ENCODE measurements at regions not wholly inside any gene's neighbourhood (a gene's known extent, or its start where the extent isn't known, plus 50 kb on each side); places are given as distances from the start of the nearest gene placed in this dataset.
"Not testable (repeated sequence)": the region's sequence is repeated elsewhere in the genome, so short reads cannot be mapped to it uniquely, and the experiment has no call there.

GRCh38 chr12:14032191-14032590 lies 50.8 kb upstream of the GRIN2B start:
- DNase-seq; intact Hi-C loops (cut with DNase I); H3K27me3 ChIP-seq; H3K4me3 ChIP-seq (replicated peaks in 1 of 3); H3K36me3 ChIP-seq; H3K27ac ChIP-seq; H3K9me3 ChIP-seq; H3K4me1 ChIP-seq: not testable (repeated sequence)
- WGBS, 2 donors, result 81 to 82% methylated on average over 11 of the region's 11 CpGs

- H3K36me3 ChIP-seq, result no peaks in the 10 kb centered on the region
- DNase-seq, result no peak
- intact Hi-C loops (cut with DNase I), result no loop called here
- H3K9me3 ChIP-seq, result no peaks in the 10 kb centered on the region
- 44 to 63% methylated on average over 2 of the region's 2 CpGs for WGBS, 2 donors
- no peak for TF ChIP-seq POLR2A (IDR thresholded peaks at IDR 0.05)
- TF ChIP-seq, protein P1, sequence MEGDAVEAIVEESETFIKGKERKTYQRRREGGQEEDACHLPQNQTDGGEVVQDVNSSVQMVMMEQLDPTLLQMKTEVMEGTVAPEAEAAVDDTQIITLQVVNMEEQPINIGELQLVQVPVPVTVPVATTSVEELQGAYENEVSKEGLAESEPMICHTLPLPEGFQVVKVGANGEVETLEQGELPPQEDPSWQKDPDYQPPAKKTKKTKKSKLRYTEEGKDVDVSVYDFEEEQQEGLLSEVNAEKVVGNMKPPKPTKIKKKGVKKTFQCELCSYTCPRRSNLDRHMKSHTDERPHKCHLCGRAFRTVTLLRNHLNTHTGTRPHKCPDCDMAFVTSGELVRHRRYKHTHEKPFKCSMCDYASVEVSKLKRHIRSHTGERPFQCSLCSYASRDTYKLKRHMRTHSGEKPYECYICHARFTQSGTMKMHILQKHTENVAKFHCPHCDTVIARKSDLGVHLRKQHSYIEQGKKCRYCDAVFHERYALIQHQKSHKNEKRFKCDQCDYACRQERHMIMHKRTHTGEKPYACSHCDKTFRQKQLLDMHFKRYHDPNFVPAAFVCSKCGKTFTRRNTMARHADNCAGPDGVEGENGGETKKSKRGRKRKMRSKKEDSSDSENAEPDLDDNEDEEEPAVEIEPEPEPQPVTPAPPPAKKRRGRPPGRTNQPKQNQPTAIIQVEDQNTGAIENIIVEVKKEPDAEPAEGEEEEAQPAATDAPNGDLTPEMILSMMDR (IDR thresholded peaks at IDR 0.05), result no peak
- H3K27me3 ChIP-seq, result no peaks in the 10 kb centered on the region
- no peak overlapping the region for H3K27ac ChIP-seq
- H3K4me3 ChIP-seq (replicated peaks in 1 of 3), result no peak overlapping the region
- H3K4me1 ChIP-seq, result no peaks in the 10 kb centered on the region
Measured at GRCh38 chr12:14043776-14044175, 62.4 kb upstream of the GRIN2B start.

DNA sequence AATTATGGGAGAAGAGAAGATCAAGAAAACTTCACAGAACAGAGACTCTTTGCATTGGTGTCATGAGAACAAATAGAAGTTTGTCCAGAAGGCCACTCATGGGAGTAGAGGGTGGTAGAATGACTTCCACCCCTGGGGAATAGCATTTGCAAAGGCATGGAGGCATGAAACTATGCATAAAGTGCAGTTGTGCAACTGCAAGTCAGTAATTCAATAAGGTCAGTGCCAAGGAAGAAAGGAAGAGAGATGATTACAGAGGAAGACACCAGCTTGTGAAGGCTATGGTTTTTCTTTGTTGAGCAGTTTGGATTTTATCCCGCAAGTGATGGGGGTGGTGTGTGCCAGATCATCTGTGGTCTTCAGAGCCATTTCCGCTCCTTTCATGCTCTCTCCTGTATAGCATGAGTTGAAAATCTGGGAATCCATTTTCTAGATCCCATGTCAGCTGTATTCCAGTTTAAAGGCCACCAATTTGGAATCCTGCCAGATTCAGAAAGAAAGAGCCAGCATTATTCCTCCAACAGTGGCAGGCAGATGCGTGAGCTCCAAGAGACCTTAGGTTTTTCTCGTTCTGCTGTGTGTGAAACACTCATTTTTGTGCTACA lies 67.6 kb upstream of the GRIN2B start:
- intact Hi-C loops (cut with DNase I), result no loop called here
- no peak for DNase-seq

GRCh38 chr12:14057895-14058294 lies 76.5 kb upstream of the GRIN2B start:
- intact Hi-C loops (cut with DNase I), result no loop called here
- H3K4me3 ChIP-seq (replicated peaks in 1 of 3), result no peak overlapping the region
- no peaks in the 10 kb centered on the region for H3K36me3 ChIP-seq
- H3K4me1 ChIP-seq, result no peaks in the 10 kb centered on the region
- no peaks in the 10 kb centered on the region for H3K9me3 ChIP-seq
- DNase-seq, result no peak
- H3K27ac ChIP-seq, result no peak overlapping the region
- TF ChIP-seq, protein P1 (IDR thresholded peaks at IDR 0.05), result no peak
- no peak for TF ChIP-seq POLR2A (IDR thresholded peaks at IDR 0.05)
- WGBS, 2 donors, result 68 to 72% methylated on average over 7 of the region's 7 CpGs
- H3K27me3 ChIP-seq, result no peaks in the 10 kb centered on the region

More for the DNA sequence above, 67.6 kb upstream of the GRIN2B start:
- Histone ChIP-seq H3K27ac (no peak overlapping the region), H3K27me3 (no peaks in the 10 kb centered on the region), H3K36me3 (no peaks in the 10 kb centered on the region), H3K9me3 (no peaks in the 10 kb centered on the region), H3K4me1 (no peaks in the 10 kb centered on the region), H3K4me3 (replicated peaks in 1 of 3) (no peak overlapping the region)
- TF ChIP-seq POLR2A (IDR thresholded peaks at IDR 0.05), result no peak
- TF ChIP-seq, protein P1 (IDR thresholded peaks at IDR 0.05), result no peak
- WGBS, 2 donors, result 78 to 90% methylated on average over 4 of the region's 4 CpGs

- intact Hi-C loops (cut with DNase I), result no loop called here
- Histone ChIP-seq H3K27ac (no peak overlapping the region), H3K27me3 (no peaks in the 10 kb centered on the region), H3K9me3 (no peaks in the 10 kb centered on the region), H3K4me1 (no peaks in the 10 kb centered on the region), H3K36me3 (no peaks in the 10 kb centered on the region), H3K4me3 (replicated peaks in 1 of 3) (no peak overlapping the region)
- WGBS, 2 donors, result 43 to 56% methylated on average over 1 of the region's 1 CpG
- no peak for TF ChIP-seq POLR2A (IDR thresholded peaks at IDR 0.05)
- TF ChIP-seq, protein P1 (IDR thresholded peaks at IDR 0.05), result no peak
- DNase-seq, result no peak
Measured at GRCh38 chr12:14058717-14059116, 77.3 kb upstream of the GRIN2B start.

DNA sequence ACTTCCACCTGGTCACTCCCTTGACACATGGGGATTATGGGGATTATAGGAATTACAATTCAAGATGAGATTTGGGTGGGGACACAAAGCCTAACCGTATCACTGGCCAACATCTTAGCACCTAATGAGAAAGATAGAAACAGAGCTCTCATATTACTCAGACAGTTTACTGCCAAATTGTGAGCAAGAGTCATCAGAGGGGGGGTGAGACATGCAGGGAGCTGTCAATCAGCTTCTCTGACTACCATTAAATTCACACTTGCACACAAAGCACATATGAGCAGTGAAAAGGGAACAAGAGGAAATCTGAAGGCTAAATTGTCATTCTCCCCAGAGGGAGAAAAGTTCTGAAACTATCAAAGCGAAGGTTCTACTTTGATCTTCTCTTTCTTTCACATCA lies 78.1 kb upstream of the GRIN2B start:
- H3K9me3 ChIP-seq, result no peaks in the 10 kb centered on the region
- no peak for TF ChIP-seq POLR2A (IDR thresholded peaks at IDR 0.05)
- TF ChIP-seq, protein P1 (IDR thresholded peaks at IDR 0.05), result no peak
- H3K27me3 ChIP-seq, result no peaks in the 10 kb centered on the region
- 69 to 70% methylated on average over 2 of the region's 2 CpGs for WGBS, 2 donors
- intact Hi-C loops (cut with DNase I), result no loop called here
- no peaks in the 10 kb centered on the region for H3K4me1 ChIP-seq
- DNase-seq, result no peak
- no peak overlapping the region for H3K27ac ChIP-seq
- H3K4me3 ChIP-seq (replicated peaks in 1 of 3), result no peak overlapping the region
- no peaks in the 10 kb centered on the region for H3K36me3 ChIP-seq

Measured in thyroid gland (tissue), 4 donors.